Activated CD8-positive, alpha-beta T cell treated with anti-CD3 and anti-CD28 coated beads, Interleukin-2, amount 10 ng/mL, durations not matched to agents 7 days and 5 days (primary cell): ENCODE measurements at regions not wholly inside any gene's neighbourhood (a gene's known extent, or its start where the extent isn't known, plus 50 kb on each side); places are given as distances from the start of the nearest gene placed in this dataset.

Experiments used
- ATAC-seq: fragments of 150-1000 bp; cut with Tn5 transposase; one replicate; pipeline ENCODE4 v1.10.0; 2021; ENCODE audit warnings: moderate library complexity
- CTCF ChIA-PET: fragments of 350-600 bp; sonication (Branson Sonifier 250); formaldehyde crosslinking; loops from one replicate; lab custom pipeline; 2021; ENCODE audit warnings: antibody characterized with exemption; lab: Charles Lee
- POLR2A ChIA-PET: fragments of 350-600 bp; sonication (Branson Sonifier 250); formaldehyde crosslinking; loops from one replicate; lab custom pipeline; 2021; ENCODE audit warnings: antibody characterized with exemption; lab: Charles Lee
- DNase-seq: peaks from one replicate; pipeline ENCODE4 v3.0.0-alpha.2; 2020
- H3K27ac Mint-ChIP-seq: one replicate; pipeline ENCODE4 v1.8.0; 2021; ENCODE audit warnings: mild to moderate bottlenecking, mixed read lengths
- H3K27me3 Mint-ChIP-seq: one replicate; pipeline ENCODE4 v1.8.0; 2021; ENCODE audit warnings: low read depth, mixed read lengths
- H3K36me3 Mint-ChIP-seq: one replicate; pipeline ENCODE4 v1.8.0; 2021; ENCODE audit warnings: low read depth, mixed read lengths
- H3K4me1 Mint-ChIP-seq: one replicate; pipeline ENCODE4 v1.8.0; 2021; ENCODE audit warnings: low read depth, mixed read lengths
- H3K4me3 Mint-ChIP-seq: one replicate; pipeline ENCODE4 v1.8.0; 2021; ENCODE audit warnings: mild to moderate bottlenecking, mixed read lengths
- H3K9me3 Mint-ChIP-seq: one replicate; pipeline ENCODE4 v1.8.0; 2022; ENCODE audit warnings: mixed read lengths; ENCODE audit not compliant: insufficient read depth

DNA sequence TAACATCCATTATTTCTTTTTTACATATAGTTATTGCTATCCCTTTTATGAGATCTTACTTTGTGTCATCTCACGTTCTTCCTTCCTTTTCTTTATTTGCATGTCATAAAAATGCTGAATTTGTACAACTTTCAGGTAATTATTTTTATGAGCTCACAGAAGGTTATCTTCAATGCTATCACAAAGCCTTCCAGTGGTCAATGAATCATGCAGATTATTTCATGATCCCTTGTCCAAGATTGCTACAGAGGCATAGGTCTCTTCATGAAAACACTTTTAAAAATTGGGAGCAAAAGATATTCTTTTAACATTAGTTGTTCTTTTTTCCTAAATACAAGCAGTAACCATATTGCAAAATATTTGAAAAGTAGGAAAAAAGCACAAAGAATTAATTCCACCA is 880.1 kb upstream of the NR2F2 start:
- ATAC-seq (no peak), DNase-seq (no peak)
- H3K4me1 Mint-ChIP-seq: peaks cover 56% of the 10 kb centered on the region
- peaks cover 47% of the 10 kb centered on the region for H3K36me3 Mint-ChIP-seq
- H3K27ac Mint-ChIP-seq: no peak overlapping the region
- H3K27me3 Mint-ChIP-seq: peaks cover 7% of the 10 kb centered on the region
- peaks cover 22% of the 10 kb centered on the region for H3K9me3 Mint-ChIP-seq
- no peak overlapping the region for H3K4me3 Mint-ChIP-seq
- ChIA-PET POLR2A (no interaction called here), CTCF (interaction anchor here (0.8 kb wide), 1 partner anchor 19 kb away, joined by 3 read pairs; no protein-coding TSS in a partner anchor)

DNA sequence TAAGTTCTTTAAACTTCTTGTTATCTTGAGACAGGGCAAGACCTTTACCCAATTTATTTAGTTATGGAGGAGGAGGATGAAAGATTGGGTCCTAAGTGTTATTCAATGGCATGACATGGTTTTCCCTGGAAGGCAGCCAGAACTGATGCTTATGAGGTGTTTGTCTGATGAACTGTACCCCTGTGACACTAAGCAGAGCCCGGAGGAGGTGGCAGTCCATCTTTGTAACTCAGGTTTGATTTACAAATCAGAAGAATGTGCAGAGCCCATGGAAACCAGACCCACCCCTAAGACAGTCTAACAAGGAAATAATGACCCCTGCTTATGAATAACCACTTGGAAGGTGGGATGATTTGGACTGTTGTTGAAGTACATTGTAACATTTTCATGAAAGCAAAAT is 878.6 kb upstream of the NR2F2 start:
- Mint-ChIP-seq H3K9me3 (peaks cover 14% of the 10 kb centered on the region), H3K36me3 (peaks cover 47% of the 10 kb centered on the region), H3K4me3 (no peak overlapping the region), H3K4me1 (peaks cover 57% of the 10 kb centered on the region), H3K27me3 (peaks cover 7% of the 10 kb centered on the region), H3K27ac (no peak overlapping the region)
- no peak for ATAC-seq
- no peak for DNase-seq
- CTCF ChIA-PET: no interaction called here
- POLR2A ChIA-PET: no interaction called here

DNA sequence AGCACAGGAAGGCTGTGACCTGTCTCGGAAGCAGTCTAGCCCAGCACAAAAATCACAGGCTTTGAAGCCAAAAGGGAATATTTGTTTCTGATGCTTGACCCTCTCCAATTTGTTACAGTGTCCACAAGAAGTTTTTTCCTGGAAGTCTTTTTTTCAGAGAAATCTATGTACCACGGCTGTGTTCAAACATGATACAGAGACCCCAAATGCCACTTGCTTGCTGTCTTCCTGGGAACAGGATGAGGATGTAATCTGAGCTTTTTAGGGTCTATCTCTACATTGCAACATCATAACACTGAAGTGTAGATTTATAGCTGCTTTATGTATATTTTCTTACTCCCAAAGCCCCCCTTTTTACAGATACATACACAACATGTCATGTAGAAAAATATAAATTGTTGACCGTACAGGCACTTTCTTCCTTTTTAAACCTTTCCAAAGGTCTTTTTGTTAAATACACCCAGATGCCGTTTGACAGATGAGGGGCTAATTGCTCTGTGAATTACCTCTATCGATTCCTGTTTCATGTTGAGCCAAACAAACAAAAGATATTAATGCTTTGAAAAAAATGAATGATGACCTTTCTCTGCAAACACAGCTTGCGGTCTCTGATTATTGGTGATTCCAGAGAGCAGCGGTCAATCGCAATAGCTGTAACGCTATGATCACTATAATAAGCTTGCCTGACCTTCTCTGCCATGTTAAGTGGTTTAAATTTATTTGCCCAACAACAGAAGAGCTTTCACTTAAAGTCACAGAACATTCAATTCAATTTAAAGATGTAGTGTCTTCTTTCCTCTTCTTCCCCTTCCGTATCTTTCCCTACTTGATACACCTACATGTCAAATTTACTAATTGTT is 875.9 kb upstream of the NR2F2 start:
- no peak overlapping the region for H3K27ac Mint-ChIP-seq
- peaks cover 48% of the 10 kb centered on the region for H3K4me1 Mint-ChIP-seq
- H3K36me3 Mint-ChIP-seq: peaks cover 41% of the 10 kb centered on the region
- DNase-seq: no peak
- no peak overlapping the region for H3K4me3 Mint-ChIP-seq
- ChIA-PET CTCF (interaction anchor here (0.7 to 1.0 kb wide), 2 partner anchors 18 to 289 kb away, joined by 3 read pairs; no protein-coding TSS in a partner anchor), POLR2A (no interaction called here)
- peaks cover 14% of the 10 kb centered on the region for H3K9me3 Mint-ChIP-seq
- peaks cover 7% of the 10 kb centered on the region for H3K27me3 Mint-ChIP-seq
- no peak for ATAC-seq

- peaks cover 31% of the 10 kb centered on the region for H3K36me3 Mint-ChIP-seq
- H3K4me3 Mint-ChIP-seq: no peak overlapping the region
- DNase-seq (no peak), ATAC-seq (no peak)
- CTCF ChIA-PET: interaction anchor here (1.0 kb wide), 1 partner anchor 13 kb away, joined by 3 read pairs; no protein-coding TSS in a partner anchor
- H3K27me3 Mint-ChIP-seq: peaks cover 9% of the 10 kb centered on the region
- H3K9me3 Mint-ChIP-seq: peaks cover 13% of the 10 kb centered on the region
- peaks cover 43% of the 10 kb centered on the region for H3K4me1 Mint-ChIP-seq
- POLR2A ChIA-PET: no interaction called here
- H3K27ac Mint-ChIP-seq: no peak overlapping the region
These were observed 873.0 kb upstream of the NR2F2 start for GRCh38 chr15:95457520-95457919.

- no peak for ATAC-seq
- POLR2A ChIA-PET: no interaction called here
- Mint-ChIP-seq H3K4me3 (no peak overlapping the region), H3K36me3 (peaks cover 28% of the 10 kb centered on the region), H3K27me3 (peaks cover 15% of the 10 kb centered on the region), H3K9me3 (peaks cover 15% of the 10 kb centered on the region), H3K27ac (no peak overlapping the region), H3K4me1 (peaks cover 40% of the 10 kb centered on the region)
- CTCF ChIA-PET: interaction anchor here (0.8 kb wide), 1 partner anchor 169 kb away, joined by 3 read pairs; no protein-coding TSS in a partner anchor
- DNase-seq: no peak
These were observed 871.8 kb upstream of the NR2F2 start for GRCh38 chr15:95458721-95459120.

DNA sequence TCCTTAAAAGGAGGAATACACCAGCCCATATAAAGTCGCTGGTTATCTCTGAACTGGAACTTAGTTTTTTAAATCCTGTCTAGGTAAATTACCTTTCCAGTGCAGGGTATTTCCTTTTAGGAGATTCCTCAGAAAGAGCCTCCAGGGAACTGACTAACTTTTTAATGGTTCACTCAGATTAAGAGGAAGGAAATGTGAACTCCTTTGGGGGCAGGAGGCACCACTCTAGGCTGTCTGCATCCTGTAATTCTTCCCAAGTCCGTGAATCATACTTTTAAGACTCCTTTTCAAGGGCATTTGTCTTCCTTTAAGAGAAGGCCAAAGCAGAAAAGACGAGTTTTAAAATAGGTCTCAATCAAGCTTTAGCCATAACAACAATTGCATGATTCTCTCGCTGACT is 871.2 kb upstream of the NR2F2 start:
- ChIA-PET POLR2A (no interaction called here), CTCF (interaction anchor here (0.8 kb wide), 1 partner anchor 170 kb away, joined by 3 read pairs; no protein-coding TSS in a partner anchor)
- no peak for DNase-seq
- Mint-ChIP-seq H3K27me3 (peaks cover 15% of the 10 kb centered on the region), H3K4me1 (peaks cover 36% of the 10 kb centered on the region), H3K9me3 (peaks cover 15% of the 10 kb centered on the region), H3K27ac (no peak overlapping the region), H3K4me3 (no peak overlapping the region), H3K36me3 (peaks cover 24% of the 10 kb centered on the region)
- ATAC-seq: no peak

GRCh38 chr15:95464509-95464908 is 866.0 kb upstream of the NR2F2 start:
- ChIA-PET POLR2A (interaction anchor here (1.0 kb wide), 1 partner anchor 12 kb away, joined by 3 read pairs; no protein-coding TSS in a partner anchor), CTCF (interaction anchor here (0.6 kb wide), 1 partner anchor 878 kb away, joined by 3 read pairs; no protein-coding TSS in a partner anchor)
- Mint-ChIP-seq H3K36me3 (no peaks in the 10 kb centered on the region), H3K4me3 (no peak overlapping the region), H3K9me3 (peaks cover 8% of the 10 kb centered on the region), H3K27ac (no peak overlapping the region), H3K4me1 (peaks cover 10% of the 10 kb centered on the region), H3K27me3 (peaks cover 39% of the 10 kb centered on the region)
- ATAC-seq (no peak), DNase-seq (no peak)

DNA sequence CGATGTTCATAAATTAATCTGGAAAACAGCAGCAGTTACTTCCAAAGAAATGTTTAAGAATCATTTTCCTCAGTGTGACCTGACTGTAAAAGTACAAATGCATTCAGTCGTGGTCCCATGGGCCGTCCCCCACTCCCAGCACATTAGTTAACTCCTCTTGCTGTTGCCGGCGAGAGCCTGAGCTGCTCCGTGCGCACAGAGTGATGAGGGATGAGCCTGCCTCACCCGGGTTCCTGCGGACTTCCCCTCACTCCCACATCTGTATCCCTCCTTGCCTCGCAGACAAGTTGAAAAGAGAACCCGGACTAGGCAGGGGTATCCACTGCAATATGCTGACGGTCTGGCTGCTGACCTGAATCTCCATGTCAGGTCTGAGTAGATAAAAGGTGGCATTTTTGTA is 861.7 kb upstream of the NR2F2 start:
- H3K36me3 Mint-ChIP-seq: no peaks in the 10 kb centered on the region
- H3K9me3 Mint-ChIP-seq: peaks cover 4% of the 10 kb centered on the region
- ATAC-seq: no peak
- peaks cover 30% of the 10 kb centered on the region for H3K27me3 Mint-ChIP-seq
- POLR2A ChIA-PET: interaction anchor here (0.7 kb wide), 1 partner anchor 121 kb away, joined by 3 read pairs; no protein-coding TSS in a partner anchor
- H3K27ac Mint-ChIP-seq: no peak overlapping the region
- H3K4me1 Mint-ChIP-seq: peaks cover 9% of the 10 kb centered on the region
- CTCF ChIA-PET: interaction anchor here (0.6 kb wide), 1 partner anchor 19 kb away, joined by 3 read pairs; no protein-coding TSS in a partner anchor
- DNase-seq: no peak
- H3K4me3 Mint-ChIP-seq: no peak overlapping the region

- H3K4me1 Mint-ChIP-seq: peaks cover 6% of the 10 kb centered on the region
- peaks cover under 1% of the 10 kb centered on the region for H3K9me3 Mint-ChIP-seq
- ATAC-seq: no peak
- H3K4me3 Mint-ChIP-seq: no peak overlapping the region
- peaks cover 34% of the 10 kb centered on the region for H3K27me3 Mint-ChIP-seq
- no peaks in the 10 kb centered on the region for H3K36me3 Mint-ChIP-seq
- ChIA-PET POLR2A (no interaction called here), CTCF (interaction anchor here (0.6 kb wide), 1 partner anchor 20 kb away, joined by 3 read pairs; no protein-coding TSS in a partner anchor)
- H3K27ac Mint-ChIP-seq: no peak overlapping the region
- no peak for DNase-seq
These were observed 861.0 kb upstream of the NR2F2 start for GRCh38 chr15:95469496-95470000.

GRCh38 chr15:95470529-95470928 is 860.0 kb upstream of the NR2F2 start:
- CTCF ChIA-PET: interaction anchor here (0.7 kb wide), 1 partner anchor 13 kb away, joined by 3 read pairs; no protein-coding TSS in a partner anchor
- H3K36me3 Mint-ChIP-seq: no peaks in the 10 kb centered on the region
- POLR2A ChIA-PET: no interaction called here
- H3K9me3 Mint-ChIP-seq: no peaks in the 10 kb centered on the region
- H3K27me3 Mint-ChIP-seq: peaks cover 34% of the 10 kb centered on the region
- ATAC-seq (no peak), DNase-seq (no peak)
- H3K4me3 Mint-ChIP-seq: no peak overlapping the region
- no peaks in the 10 kb centered on the region for H3K4me1 Mint-ChIP-seq
- H3K27ac Mint-ChIP-seq: no peak overlapping the region

- Mint-ChIP-seq H3K4me1 (no peaks in the 10 kb centered on the region), H3K36me3 (no peaks in the 10 kb centered on the region), H3K27ac (no peak overlapping the region), H3K9me3 (no peaks in the 10 kb centered on the region), H3K4me3 (no peak overlapping the region), H3K27me3 (peaks cover 36% of the 10 kb centered on the region)
- DNase-seq (no peak), ATAC-seq (no peak)
- ChIA-PET CTCF (interaction anchor here (0.7 kb wide), 1 partner anchor 13 kb away, joined by 3 read pairs; no protein-coding TSS in a partner anchor), POLR2A (no interaction called here)
These were observed 859.4 kb upstream of the NR2F2 start for GRCh38 chr15:95470997-95471689.
